ENCODE measurements at regions not wholly inside any gene's neighbourhood (a gene's known extent, or its start where the extent isn't known, plus 50 kb on each side); places are given as distances from the start of the nearest gene placed in this dataset.

DNA sequence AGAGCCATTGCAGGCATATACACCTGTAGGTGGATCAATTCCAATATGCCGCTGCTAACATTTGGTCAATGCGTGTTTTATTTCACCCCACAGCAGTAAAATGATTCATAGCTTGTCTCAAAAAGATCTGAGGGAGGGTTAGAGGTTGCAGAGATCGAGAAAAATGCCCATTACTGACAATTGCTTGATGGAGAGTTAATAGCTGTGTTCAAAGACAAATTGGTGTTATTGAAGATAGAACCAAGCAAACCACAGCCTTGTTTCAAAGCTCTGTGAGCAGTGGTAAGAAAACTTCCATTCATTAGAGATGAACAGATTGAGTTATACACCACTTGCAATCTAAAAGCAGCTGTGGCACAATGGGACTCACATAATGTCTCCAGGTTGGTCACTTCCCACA is 95.4 kb downstream of the KCNE4 start:
- Histone ChIP-seq H3K79me2 (ENCODE audit: control insufficient read depth, insufficient read depth, low read length) (no peaks in the 10 kb centered on the region), H3K27ac (ENCODE audit: control insufficient read depth, insufficient read depth, low read length) (no peak overlapping the region), H3K9me1 (ENCODE audit: control insufficient read depth, extremely low read depth, insufficient read depth, low read length) (no peaks in the 10 kb centered on the region), H3K9ac (ENCODE audit: control insufficient read depth, extremely low read depth, insufficient read depth, low read length) (no peak overlapping the region), H3K4me3 (ENCODE audit: control insufficient read depth in 2 of 3, extremely low read depth in 1 of 3, insufficient read depth in 2 of 3, low read depth in 1 of 3, low read length in 3 of 3) (no peak overlapping the region), H2AFZ (ENCODE audit: control insufficient read depth, low read length) (no peak overlapping the region), H3K9me3 (ENCODE audit: control insufficient read depth, low read depth, low read length) (no peaks in the 10 kb centered on the region), H3K4me1 (ENCODE audit: control insufficient read depth, extremely low read depth, insufficient read depth, low read length) (no peaks in the 10 kb centered on the region), H3K36me3 (ENCODE audit: control insufficient read depth in 2 of 2, extremely low read depth in 1 of 2, insufficient read depth in 2 of 2, low read length in 2 of 2) (no peaks in the 10 kb centered on the region), H3K4me2 (ENCODE audit: control insufficient read depth, extremely low read depth, insufficient read depth, low read depth, low read length) (no peak overlapping the region), H3K27me3 (ENCODE audit: control insufficient read depth, extremely low read depth, insufficient read depth, low read length) (no peaks in the 10 kb centered on the region), H4K20me1 (ENCODE audit: control insufficient read depth, extremely low read depth, insufficient read depth, low read length) (no peaks in the 10 kb centered on the region)
- FAIRE-seq (no peak), DNase-seq (ENCODE audit: low read depth, low spot score) (no peak)
- dilution Hi-C loops (cut with MboI; ENCODE audit: extremely low pct_ligation_motif_present, low sequenced_read_pairs): no loop called here
- TF ChIP-seq, protein P1, sequence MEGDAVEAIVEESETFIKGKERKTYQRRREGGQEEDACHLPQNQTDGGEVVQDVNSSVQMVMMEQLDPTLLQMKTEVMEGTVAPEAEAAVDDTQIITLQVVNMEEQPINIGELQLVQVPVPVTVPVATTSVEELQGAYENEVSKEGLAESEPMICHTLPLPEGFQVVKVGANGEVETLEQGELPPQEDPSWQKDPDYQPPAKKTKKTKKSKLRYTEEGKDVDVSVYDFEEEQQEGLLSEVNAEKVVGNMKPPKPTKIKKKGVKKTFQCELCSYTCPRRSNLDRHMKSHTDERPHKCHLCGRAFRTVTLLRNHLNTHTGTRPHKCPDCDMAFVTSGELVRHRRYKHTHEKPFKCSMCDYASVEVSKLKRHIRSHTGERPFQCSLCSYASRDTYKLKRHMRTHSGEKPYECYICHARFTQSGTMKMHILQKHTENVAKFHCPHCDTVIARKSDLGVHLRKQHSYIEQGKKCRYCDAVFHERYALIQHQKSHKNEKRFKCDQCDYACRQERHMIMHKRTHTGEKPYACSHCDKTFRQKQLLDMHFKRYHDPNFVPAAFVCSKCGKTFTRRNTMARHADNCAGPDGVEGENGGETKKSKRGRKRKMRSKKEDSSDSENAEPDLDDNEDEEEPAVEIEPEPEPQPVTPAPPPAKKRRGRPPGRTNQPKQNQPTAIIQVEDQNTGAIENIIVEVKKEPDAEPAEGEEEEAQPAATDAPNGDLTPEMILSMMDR (optimal IDR thresholded peaks at IDR 0.05 in 1 of 3, IDR thresholded peaks at IDR 0.05 in 1 of 3, conservative IDR thresholded peaks at IDR 0.05 in 1 of 3; ENCODE audit: extremely low read depth in 1 of 3, insufficient read depth in 2 of 3, low read length in 3 of 3): no peak
- no peak for TF ChIP-seq EZH2 (IDR thresholded peaks at IDR 0.05; ENCODE audit: low read length)

DNA sequence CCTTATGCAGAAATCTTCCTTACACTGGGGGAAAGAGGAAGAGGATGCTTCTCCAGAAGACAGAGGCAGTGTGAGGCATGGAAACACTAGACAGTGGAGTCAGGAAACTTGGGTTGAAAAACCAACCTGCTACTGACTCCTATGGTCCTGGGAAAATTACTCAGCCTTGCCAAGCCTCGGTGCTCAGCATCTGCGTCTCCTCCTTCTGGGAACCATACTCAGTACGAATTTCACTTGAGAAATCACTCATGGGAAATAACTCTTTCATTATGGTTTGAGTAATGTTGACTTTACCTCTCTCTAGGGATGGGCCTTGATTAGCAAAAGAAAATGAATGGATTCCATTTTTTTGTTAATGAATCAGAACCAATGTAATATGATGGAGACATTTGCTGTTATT is 96.5 kb downstream of the KCNE4 start:
- Histone ChIP-seq H3K9me3 (ENCODE audit: control insufficient read depth, low read depth, low read length) (no peaks in the 10 kb centered on the region), H4K20me1 (ENCODE audit: control insufficient read depth, extremely low read depth, insufficient read depth, low read length) (no peaks in the 10 kb centered on the region), H3K9me1 (ENCODE audit: control insufficient read depth, extremely low read depth, insufficient read depth, low read length) (no peaks in the 10 kb centered on the region), H3K9ac (ENCODE audit: control insufficient read depth, extremely low read depth, insufficient read depth, low read length) (no peak overlapping the region), H3K36me3 (ENCODE audit: control insufficient read depth in 2 of 2, extremely low read depth in 1 of 2, insufficient read depth in 2 of 2, low read length in 2 of 2) (no peaks in the 10 kb centered on the region), H3K27me3 (ENCODE audit: control insufficient read depth, extremely low read depth, insufficient read depth, low read length) (no peaks in the 10 kb centered on the region), H2AFZ (ENCODE audit: control insufficient read depth, low read length) (no peak overlapping the region), H3K27ac (ENCODE audit: control insufficient read depth, insufficient read depth, low read length) (no peak overlapping the region), H3K4me3 (ENCODE audit: control insufficient read depth in 2 of 3, extremely low read depth in 1 of 3, insufficient read depth in 2 of 3, low read depth in 1 of 3, low read length in 3 of 3) (no peak overlapping the region), H3K79me2 (ENCODE audit: control insufficient read depth, insufficient read depth, low read length) (no peaks in the 10 kb centered on the region), H3K4me1 (ENCODE audit: control insufficient read depth, extremely low read depth, insufficient read depth, low read length) (no peaks in the 10 kb centered on the region), H3K4me2 (ENCODE audit: control insufficient read depth, extremely low read depth, insufficient read depth, low read depth, low read length) (no peak overlapping the region)
- TF ChIP-seq, protein P1 (optimal IDR thresholded peaks at IDR 0.05 in 1 of 3, IDR thresholded peaks at IDR 0.05 in 1 of 3, conservative IDR thresholded peaks at IDR 0.05 in 1 of 3; ENCODE audit: extremely low read depth in 1 of 3, insufficient read depth in 2 of 3, low read length in 3 of 3): no peak
- no peak for TF ChIP-seq EZH2 (IDR thresholded peaks at IDR 0.05; ENCODE audit: low read length)
- DNase-seq (ENCODE audit: low read depth, low spot score): no peak
- FAIRE-seq: no peak
- dilution Hi-C loops (cut with MboI; ENCODE audit: extremely low pct_ligation_motif_present, low sequenced_read_pairs): no loop called here

All from keratinocyte (primary cell).